Ishikawa (cell line): ENCODE measurements at regions not wholly inside any gene's neighbourhood (a gene's known extent, or its start where the extent isn't known, plus 50 kb on each side); places are given as distances from the start of the nearest gene placed in this dataset.

ENCODE experiments used
- CEBPB ChIP-seq: IDR thresholded peaks from 2 replicates; pipeline ENCODE4 v1.6.1; 2012
- CREB1 ChIP-seq: IDR thresholded peaks from 2 replicates; pipeline ENCODE4 v1.6.1; 2012; ENCODE audit warnings: low read depth
- EGR1 ChIP-seq: IDR thresholded peaks from 2 replicates; pipeline ENCODE4 v1.6.1; 2012
- EP300 ChIP-seq: IDR thresholded peaks from 2 replicates; pipeline ENCODE4 v1.6.1; 2012; ENCODE audit warnings: borderline replicate concordance
- FOXM1 ChIP-seq: IDR thresholded peaks from 2 replicates; pipeline ENCODE4 v1.6.1; 2012; ENCODE audit warnings: low read depth, borderline replicate concordance
- NFIC ChIP-seq: IDR thresholded peaks from 2 replicates; pipeline ENCODE4 v1.6.1; 2012
- RAD21 ChIP-seq: IDR thresholded peaks from 2 replicates; pipeline ENCODE4 v1.6.1; 2012; ENCODE audit warnings: low read depth
- TAF1 ChIP-seq: IDR thresholded peaks from 2 replicates; pipeline ENCODE4 v1.6.1; 2012; ENCODE audit warnings: low read depth, mild to moderate bottlenecking
- TCF12 ChIP-seq: IDR thresholded peaks from 2 replicates; pipeline ENCODE4 v1.6.1; 2012; ENCODE audit warnings: low read depth
- TEAD4 ChIP-seq: IDR thresholded peaks from 2 replicates; pipeline ENCODE4 v1.6.1; 2012
- YY1 ChIP-seq: IDR thresholded peaks from 2 replicates; pipeline ENCODE4 v1.6.1; 2012; ENCODE audit warnings: low read depth
- ZBTB7A ChIP-seq: IDR thresholded peaks from 2 replicates; pipeline ENCODE4 v1.6.1; 2012; ENCODE audit warnings: low read depth
- TF ChIP-seq, protein P1 (sequence below): IDR thresholded peaks from 2 replicates; pipeline ENCODE4 v1.6.1; 2012
- TF ChIP-seq, protein P2 (sequence below): IDR thresholded peaks from 2 replicates; pipeline ENCODE4 v1.6.1; 2012
- TF ChIP-seq, protein P3 (sequence below): IDR thresholded peaks from 2 replicates; pipeline ENCODE4 v1.6.1; 2012; ENCODE audit warnings: low read depth, mild to moderate bottlenecking

DNA sequence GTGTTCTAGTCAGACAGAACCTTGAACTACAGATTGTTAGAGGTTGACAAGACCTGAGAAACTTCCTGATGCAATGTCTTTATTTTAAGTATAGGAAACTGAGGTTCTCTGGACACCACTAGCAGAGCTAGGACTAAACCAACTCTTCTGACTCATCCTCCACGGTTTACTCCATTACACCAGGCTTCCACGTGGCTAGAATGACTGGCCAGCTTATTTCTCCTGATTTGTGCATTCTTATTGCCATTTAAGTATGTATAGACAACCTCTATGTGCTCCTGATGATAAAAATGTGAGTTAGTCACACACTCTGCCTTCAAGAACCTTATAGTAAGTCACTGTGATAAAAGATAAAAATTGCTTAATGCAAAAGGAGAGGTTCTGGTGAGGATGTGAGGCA, 182.7 kb downstream of the MEX3B start:
- TF ChIP-seq FOXM1 (no peak), ZBTB7A (no peak), TAF1 (no peak), CREB1 (no peak), TCF12 (no peak), EP300 (no peak), TEAD4 (no peak), CEBPB (no peak), NFIC (no peak), RAD21 (no peak), YY1 (no peak), EGR1 (no peak)
- TF ChIP-seq, protein P1, sequence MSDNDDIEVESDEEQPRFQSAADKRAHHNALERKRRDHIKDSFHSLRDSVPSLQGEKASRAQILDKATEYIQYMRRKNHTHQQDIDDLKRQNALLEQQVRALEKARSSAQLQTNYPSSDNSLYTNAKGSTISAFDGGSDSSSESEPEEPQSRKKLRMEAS, result no peak
- TF ChIP-seq, protein P2, sequence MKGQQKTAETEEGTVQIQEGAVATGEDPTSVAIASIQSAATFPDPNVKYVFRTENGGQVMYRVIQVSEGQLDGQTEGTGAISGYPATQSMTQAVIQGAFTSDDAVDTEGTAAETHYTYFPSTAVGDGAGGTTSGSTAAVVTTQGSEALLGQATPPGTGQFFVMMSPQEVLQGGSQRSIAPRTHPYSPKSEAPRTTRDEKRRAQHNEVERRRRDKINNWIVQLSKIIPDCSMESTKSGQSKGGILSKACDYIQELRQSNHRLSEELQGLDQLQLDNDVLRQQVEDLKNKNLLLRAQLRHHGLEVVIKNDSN, result no peak
- TF ChIP-seq, protein P3, sequence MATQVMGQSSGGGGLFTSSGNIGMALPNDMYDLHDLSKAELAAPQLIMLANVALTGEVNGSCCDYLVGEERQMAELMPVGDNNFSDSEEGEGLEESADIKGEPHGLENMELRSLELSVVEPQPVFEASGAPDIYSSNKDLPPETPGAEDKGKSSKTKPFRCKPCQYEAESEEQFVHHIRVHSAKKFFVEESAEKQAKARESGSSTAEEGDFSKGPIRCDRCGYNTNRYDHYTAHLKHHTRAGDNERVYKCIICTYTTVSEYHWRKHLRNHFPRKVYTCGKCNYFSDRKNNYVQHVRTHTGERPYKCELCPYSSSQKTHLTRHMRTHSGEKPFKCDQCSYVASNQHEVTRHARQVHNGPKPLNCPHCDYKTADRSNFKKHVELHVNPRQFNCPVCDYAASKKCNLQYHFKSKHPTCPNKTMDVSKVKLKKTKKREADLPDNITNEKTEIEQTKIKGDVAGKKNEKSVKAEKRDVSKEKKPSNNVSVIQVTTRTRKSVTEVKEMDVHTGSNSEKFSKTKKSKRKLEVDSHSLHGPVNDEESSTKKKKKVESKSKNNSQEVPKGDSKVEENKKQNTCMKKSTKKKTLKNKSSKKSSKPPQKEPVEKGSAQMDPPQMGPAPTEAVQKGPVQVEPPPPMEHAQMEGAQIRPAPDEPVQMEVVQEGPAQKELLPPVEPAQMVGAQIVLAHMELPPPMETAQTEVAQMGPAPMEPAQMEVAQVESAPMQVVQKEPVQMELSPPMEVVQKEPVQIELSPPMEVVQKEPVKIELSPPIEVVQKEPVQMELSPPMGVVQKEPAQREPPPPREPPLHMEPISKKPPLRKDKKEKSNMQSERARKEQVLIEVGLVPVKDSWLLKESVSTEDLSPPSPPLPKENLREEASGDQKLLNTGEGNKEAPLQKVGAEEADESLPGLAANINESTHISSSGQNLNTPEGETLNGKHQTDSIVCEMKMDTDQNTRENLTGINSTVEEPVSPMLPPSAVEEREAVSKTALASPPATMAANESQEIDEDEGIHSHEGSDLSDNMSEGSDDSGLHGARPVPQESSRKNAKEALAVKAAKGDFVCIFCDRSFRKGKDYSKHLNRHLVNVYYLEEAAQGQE, result no peak

DNA sequence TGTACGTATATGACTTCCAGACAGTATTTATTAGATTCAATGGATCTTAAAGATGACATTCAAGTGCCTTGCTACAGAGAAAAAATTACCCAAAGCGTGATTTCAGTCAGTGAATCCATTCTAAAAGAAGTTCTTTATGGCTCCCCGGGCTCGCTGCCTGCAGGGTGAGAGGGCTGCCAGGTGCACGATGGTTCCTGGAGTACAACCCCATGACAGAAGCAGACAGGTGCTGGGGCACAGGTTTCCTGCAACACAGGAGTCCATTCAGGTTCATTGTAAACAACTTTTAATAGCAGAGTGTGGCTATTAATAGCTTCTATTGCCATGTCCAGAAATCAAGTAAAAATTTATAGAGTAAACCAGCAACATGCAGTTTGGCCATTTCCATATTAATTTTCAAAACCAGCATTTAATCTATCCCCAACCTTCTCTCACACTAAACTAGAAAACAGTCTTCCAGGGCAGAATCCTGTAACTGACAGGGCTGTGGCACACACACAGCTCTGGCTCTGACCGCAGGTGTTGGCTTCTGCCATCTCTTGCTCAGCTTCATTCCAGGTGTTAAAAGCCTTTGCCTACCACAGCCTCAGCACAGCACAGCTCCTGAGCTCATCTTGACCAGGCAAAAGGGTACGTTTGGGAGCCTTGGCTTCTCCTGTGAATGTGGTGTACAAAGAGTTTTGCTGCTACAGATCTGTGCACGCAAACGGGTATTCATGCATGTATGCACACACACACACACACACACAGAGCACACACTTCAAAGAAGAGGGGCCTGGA, 185.9 kb downstream of the MEX3B start:
- TF ChIP-seq, protein P3, result no peak
- TF ChIP-seq YY1, result no peak
- no peak for TF ChIP-seq RAD21
- TF ChIP-seq NFIC, result no peak
- TF ChIP-seq, protein P2, result no peak
- no peak for TF ChIP-seq TEAD4
- TF ChIP-seq TCF12, result no peak
- no peak for TF ChIP-seq ZBTB7A
- TF ChIP-seq, protein P1, result no peak
- TF ChIP-seq EGR1, result no peak

DNA sequence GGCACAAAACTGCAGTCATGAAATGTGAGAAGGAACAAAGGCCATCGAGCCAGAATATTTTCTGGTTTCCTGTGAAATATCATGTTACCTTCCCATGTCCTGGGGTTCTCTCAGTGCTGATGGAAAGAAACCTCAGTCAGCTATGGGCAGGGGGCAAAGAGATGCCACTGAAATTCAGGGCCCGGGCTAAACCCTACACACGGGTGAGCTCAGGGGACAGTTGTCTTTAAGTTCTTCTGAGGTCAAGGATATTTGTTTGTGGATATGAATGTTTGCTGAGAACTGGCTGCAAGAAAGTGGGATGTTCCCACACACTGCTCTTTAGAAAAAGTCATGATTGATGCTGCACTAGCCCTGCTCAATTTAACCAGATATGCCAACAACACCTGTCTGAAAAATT, 187.2 kb downstream of the MEX3B start:
- TF ChIP-seq EP300, result no peak
- TF ChIP-seq CREB1, result no peak
- TF ChIP-seq TEAD4, result no peak
- TF ChIP-seq, protein P1, result no peak
- TF ChIP-seq NFIC, result no peak
- no peak for TF ChIP-seq EGR1
- no peak for TF ChIP-seq TCF12
- no peak for TF ChIP-seq YY1
- TF ChIP-seq CEBPB, result no peak

DNA sequence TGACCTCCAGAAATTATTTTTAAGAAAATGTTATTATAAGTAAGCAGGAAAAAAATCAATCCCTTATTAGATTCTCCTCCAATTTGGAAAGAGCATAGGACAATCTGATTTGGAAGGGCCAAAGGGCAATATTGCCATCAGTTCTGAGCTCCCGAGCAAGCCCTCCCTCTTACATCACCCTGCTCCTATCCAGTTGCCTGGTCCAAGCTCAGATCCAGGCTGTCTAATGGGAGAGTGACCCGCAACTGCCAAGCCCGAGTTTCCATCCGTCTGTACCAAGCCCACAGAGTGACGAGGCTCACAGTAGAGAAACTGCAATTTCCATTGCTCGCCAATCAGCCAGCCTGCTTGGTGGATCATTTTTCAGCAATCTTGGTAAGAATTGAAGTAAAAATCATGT, 187.7 kb downstream of the MEX3B start:
- TF ChIP-seq ZBTB7A, result no peak
- TF ChIP-seq EGR1, result no peak
- TF ChIP-seq, protein P2, result no peak
- TF ChIP-seq CREB1, result no peak
- TF ChIP-seq, protein P3, result no peak
- no peak for TF ChIP-seq NFIC
- no peak for TF ChIP-seq FOXM1
- no peak for TF ChIP-seq TCF12
- TF ChIP-seq YY1, result no peak
- no peak for TF ChIP-seq CEBPB
- no peak for TF ChIP-seq TEAD4
- TF ChIP-seq EP300, result no peak
- TF ChIP-seq, protein P1, result no peak
- TF ChIP-seq RAD21, result no peak
- no peak for TF ChIP-seq TAF1
